DMS153 treated with DMSO at 0.1 percent for 48 hours (cell line): ENCODE measurements at regions not wholly inside any gene's neighbourhood (a gene's known extent, or its start where the extent isn't known, plus 50 kb on each side); places are given as distances from the start of the nearest gene placed in this dataset.

Source experiments
- DNase-seq: peaks from one replicate; lab custom pipeline; 2025; ENCODE audit not compliant: unreplicated experiment; lab: John Stamatoyannopoulos, UW

GRCh38 chr17:79427621-79428539, 183.0 kb downstream of the RBFOX3 start:
- DNase-seq, result no peak

- no peak for DNase-seq
Observed at GRCh38 chr17:79425686-79426085, 185.2 kb downstream of the RBFOX3 start.

GRCh38 chr17:79424471-79425185, 186.2 kb downstream of the RBFOX3 start:
- no peak for DNase-seq

- DNase-seq, result no peak
Observed at GRCh38 chr17:79423811-79424465, 186.9 kb downstream of the RBFOX3 start.

GRCh38 chr17:79422236-79422635, 188.6 kb downstream of the RBFOX3 start:
- DNase-seq, result no peak

GRCh38 chr17:79420318-79421243, 190.3 kb downstream of the RBFOX3 start:
- DNase-seq, result no peak

- DNase-seq, result no peak
Observed at GRCh38 chr17:79417476-79417988, 193.3 kb downstream of the RBFOX3 start.

- DNase-seq, result no peak
Observed at GRCh38 chr17:79415909-79416308, 194.9 kb downstream of the RBFOX3 start.

- DNase-seq, result no peak
Observed at GRCh38 chr17:79415365-79415764, 195.5 kb downstream of the RBFOX3 start.

- no peak for DNase-seq
Observed at GRCh38 chr17:79414793-79415211, 196.0 kb downstream of the RBFOX3 start.

GRCh38 chr17:79414063-79414792, 196.6 kb downstream of the RBFOX3 start:
- no peak for DNase-seq

GRCh38 chr17:79413611-79414010, 197.2 kb downstream of the RBFOX3 start:
- no peak for DNase-seq

GRCh38 chr17:79412886-79413390, 197.9 kb downstream of the RBFOX3 start:
- no peak for DNase-seq

- DNase-seq, result no peak
Observed at GRCh38 chr17:79412110-79412509, 198.7 kb downstream of the RBFOX3 start.

GRCh38 chr17:79411419-79411818, 199.4 kb downstream of the RBFOX3 start:
- no peak for DNase-seq

GRCh38 chr17:79410681-79411080, 200.2 kb downstream of the RBFOX3 start:
- DNase-seq, result no peak

GRCh38 chr17:79408251-79408650, 202.6 kb downstream of the RBFOX3 start:
- no peak for DNase-seq

- DNase-seq, result no peak
Observed at GRCh38 chr17:79407385-79407784, 203.5 kb downstream of the RBFOX3 start.

GRCh38 chr17:79406316-79406715, 204.5 kb downstream of the RBFOX3 start:
- DNase-seq, result no peak
